ENCODE measurements at regions not wholly inside any gene's neighbourhood (a gene's known extent, or its start where the extent isn't known, plus 50 kb on each side); places are given as distances from the start of the nearest gene placed in this dataset.

DNA sequence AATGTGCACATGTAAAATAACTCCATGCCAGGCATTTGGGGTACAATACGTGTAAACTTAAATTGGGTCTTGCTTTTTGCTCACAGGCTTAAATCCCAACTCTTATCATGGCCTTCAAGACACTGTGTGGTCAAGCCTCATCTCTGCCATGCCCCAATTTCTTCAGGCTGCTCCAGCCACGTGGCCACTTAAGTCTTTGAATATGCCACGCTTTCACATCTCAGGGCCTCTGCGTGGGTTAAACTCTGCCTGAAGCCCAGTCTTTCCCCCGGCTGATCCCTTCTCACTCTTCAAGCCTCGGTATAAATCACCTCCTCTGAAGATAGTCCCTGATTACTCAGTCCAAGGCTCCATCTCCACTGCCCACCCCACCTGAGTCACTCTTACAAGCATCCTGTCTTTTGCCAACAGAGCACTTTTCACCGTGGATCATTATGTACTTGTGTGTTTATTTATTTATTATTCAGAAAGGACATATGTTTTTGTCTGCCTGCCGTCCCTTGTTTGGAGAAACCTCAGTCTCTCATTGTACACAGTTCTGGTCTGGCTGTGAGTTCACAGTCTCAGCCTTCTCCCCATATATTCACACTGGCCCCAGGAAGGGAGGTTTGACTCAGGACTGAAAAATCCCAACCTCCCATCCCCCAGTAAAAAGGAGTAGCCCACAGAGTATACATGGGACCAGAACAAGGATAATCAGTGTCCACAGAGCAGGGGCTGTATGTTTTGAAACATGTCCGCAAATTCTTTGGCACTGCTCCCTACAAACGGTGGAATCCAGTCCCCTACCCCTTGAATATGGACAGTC is 344.7 kb downstream of the MN1 start:
- no peak overlapping the region for H3K56ac ChIP-seq (replicated peaks; ENCODE audit: insufficient read length, low read depth, low read length)
- TF ChIP-seq RFX5 (IDR thresholded peaks at IDR 0.05; ENCODE audit: borderline replicate concordance, low read depth, low read length) = no peak
- TF ChIP-seq HDAC2 (IDR thresholded peaks at IDR 0.05; ENCODE audit: borderline replicate concordance in 1 of 2, low read depth in 2 of 2, low read length in 2 of 2) = no peak
- TF ChIP-seq, protein P1, sequence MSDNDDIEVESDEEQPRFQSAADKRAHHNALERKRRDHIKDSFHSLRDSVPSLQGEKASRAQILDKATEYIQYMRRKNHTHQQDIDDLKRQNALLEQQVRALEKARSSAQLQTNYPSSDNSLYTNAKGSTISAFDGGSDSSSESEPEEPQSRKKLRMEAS (IDR thresholded peaks at IDR 0.05) = no peak
- no peak for TF ChIP-seq ZNF274 (IDR thresholded peaks at IDR 0.05; ENCODE audit: borderline replicate concordance, extremely low read depth, low read length)
- TF ChIP-seq RBBP5 (IDR thresholded peaks at IDR 0.05; ENCODE audit: borderline replicate concordance, low read depth, low read length) = no peak
- TF ChIP-seq FOSL1 (IDR thresholded peaks at IDR 0.05; ENCODE audit: insufficient read depth, low read depth, low read length) = no peak
- TF ChIP-seq SAP30 (IDR thresholded peaks at IDR 0.05; ENCODE audit: insufficient read depth, insufficient replicate concordance, low read length) = no peak
- no peak for TF ChIP-seq GABPA (IDR thresholded peaks at IDR 0.05; ENCODE audit: borderline replicate concordance, insufficient read depth, low read length)
- no peak overlapping the region for H3K9ac ChIP-seq (replicated peaks in 1 of 4; ENCODE audit: extremely low read depth in 1 of 4, low read depth in 3 of 4, low read length in 3 of 4)
- no peak overlapping the region for H4K91ac ChIP-seq (replicated peaks; ENCODE audit: insufficient read length, low read length)
- H4K8ac ChIP-seq (ENCODE audit: extremely low read depth, insufficient read depth, low read length) = no peak overlapping the region
- H3K79me1 ChIP-seq (ENCODE audit: low read depth, low read length) = no peaks in the 10 kb centered on the region
- WGBS, 2 experiments (ENCODE audit: extremely low coverage in 1 of 2, insufficient coverage in 1 of 2, insufficient read length in 1 of 2, insufficient replicate concordance in 2 of 2, low coverage in 1 of 2, low lambda C conversion rate in 2 of 2, missing lambda C conversion rate in 1 of 2) = 92% methylated on average over 10 of the region's 10 CpGs; no CpG with 5 or more reads in 1 of the 2 experiments
- no peak overlapping the region for H2BK5ac ChIP-seq (ENCODE audit: low read depth, low read length)
- no peaks in the 10 kb centered on the region for H3K79me2 ChIP-seq (ENCODE audit: control insufficient read depth in 1 of 2, insufficient read depth in 2 of 2, low read length in 2 of 2)
- H2BK20ac ChIP-seq (ENCODE audit: low read length) = no peak overlapping the region
- H3K14ac ChIP-seq (ENCODE audit: insufficient read length) = no peak overlapping the region
- no peak for FAIRE-seq
- no peaks in the 10 kb centered on the region; a peak in 1 of 7 replicates for H3K27me3 ChIP-seq (replicated peaks in 1 of 4; ENCODE audit: control insufficient read depth in 3 of 4, extremely low read depth in 1 of 4, insufficient read depth in 3 of 4, low read length in 3 of 4)
- no peaks in the 10 kb centered on the region for H4K20me1 ChIP-seq (replicated peaks in 1 of 2; ENCODE audit: control insufficient read depth in 1 of 2, insufficient read depth in 2 of 2, low read length in 2 of 2)
- no peak overlapping the region for H2BK120ac ChIP-seq (replicated peaks; ENCODE audit: low read depth, low read length)
- H2BK15ac ChIP-seq (ENCODE audit: low read length) = no peak overlapping the region
- peak overlapping the region; percentile 58; the same call in 1 of the 2 replicates for H2AFZ ChIP-seq (ENCODE audit: low read length)
- H3K23me2 ChIP-seq (ENCODE audit: low read depth, low read length) = peaks cover 7% of the 10 kb centered on the region; the same call in 1 of the 2 replicates
- H2BK12ac ChIP-seq (ENCODE audit: low read depth, low read length) = no peak overlapping the region; the same call in 1 of the 2 replicates
- H3K36me3 ChIP-seq (ENCODE audit: control insufficient read depth in 2 of 4, insufficient read depth in 4 of 4, low read length in 3 of 4) = no peaks in the 10 kb centered on the region
- ChIA-PET POLR2A (ENCODE audit: partially characterized antibody) (interaction anchor here (1.1 to 2.1 kb wide), 2 partner anchors 17 to 26 kb away, joined by 3 to 8 read pairs; no protein-coding TSS in a partner anchor), CTCF (ENCODE audit: partially characterized antibody) (no interaction called here)
- DNase-seq (ENCODE audit: low read depth in 1 of 2, low spot score in 2 of 2) = no peak
- H4K5ac ChIP-seq (ENCODE audit: insufficient read length, low read depth, low read length) = no peak overlapping the region
- H3K23ac ChIP-seq (ENCODE audit: insufficient read length) = no peak overlapping the region
- no peak overlapping the region for H3K4me3 ChIP-seq (ENCODE audit: extremely low read depth in 1 of 4, insufficient read depth in 2 of 4, low read depth in 3 of 4, low read length in 4 of 4)
- H3K27ac ChIP-seq (ENCODE audit: low read depth, low read length) = no peak overlapping the region
- H3K4ac ChIP-seq (replicated peaks; ENCODE audit: insufficient read length, low read depth, low read length) = no peak overlapping the region
- H3K18ac ChIP-seq (ENCODE audit: extremely low read depth, low read length) = peak overlapping the region; percentile 12; the same call in 1 of the 2 replicates
- peaks cover 3 to 21% (median 15%) of the 10 kb centered on the region in 4 experiments for H3K4me1 ChIP-seq (replicated peaks in 1 of 4; ENCODE audit: control insufficient read depth in 3 of 4, insufficient read depth in 4 of 4, low read length in 3 of 4)
- no peak overlapping the region for H3K4me2 ChIP-seq (ENCODE audit: insufficient read depth in 1 of 2, low read depth in 2 of 2, low read length in 2 of 2)
- no peaks in the 10 kb centered on the region for H3K9me3 ChIP-seq (ENCODE audit: insufficient read depth in 2 of 2, low read depth in 1 of 2, low read length in 1 of 2)
- H2AK5ac ChIP-seq (ENCODE audit: low read depth, low read length) = no peak overlapping the region

Data from H1 (cell line).